Neural cell (in vitro differentiated cells): ENCODE measurements at regions not wholly inside any gene's neighbourhood (a gene's known extent, or its start where the extent isn't known, plus 50 kb on each side); places are given as distances from the start of the nearest gene placed in this dataset.

Experiments used
- H2AFZ ChIP-seq: fragments of 200-600, 300-800 bp; sonication (generic), shearing (Covaris generic); 2 replicates; pipeline ENCODE4 v1.6.0; 2014; ENCODE audit warnings: low read depth, mild to moderate bottlenecking, antibody characterized with exemption, low read length, moderate library complexity
- H3F3A ChIP-seq: fragments of 200-600 bp; shearing (Covaris generic); 2 replicates; pipeline ENCODE4 v1.6.1; 2016; ENCODE audit warnings: mild to moderate bottlenecking, moderate library complexity, mixed read lengths, antibody characterized with exemption, low read length; ENCODE audit not compliant: insufficient read depth, poor library complexity, severe bottlenecking
- H3K27ac ChIP-seq: fragments of 200-600, 300-800 bp; sonication (generic), shearing (Covaris generic); 2 replicates; pipeline ENCODE4 v1.5.1; 2014; ENCODE audit warnings: mild to moderate bottlenecking, low read length, moderate library complexity
- H3K27me3 ChIP-seq: fragments of 300-800, 200-600 bp; sonication (generic), shearing (Covaris generic); 2 replicates; pipeline ENCODE4 v1.6.0; 2014; ENCODE audit warnings: mild to moderate bottlenecking, low read depth, low read length, moderate library complexity; ENCODE audit not compliant: insufficient read depth
- H3K36me3 ChIP-seq: fragments of 300-800, 200-600 bp; sonication (generic), shearing (Covaris generic); 2 replicates; pipeline ENCODE4 v1.5.1; 2014; ENCODE audit warnings: mild to moderate bottlenecking, antibody characterized with exemption, low read length, moderate library complexity; ENCODE audit not compliant: insufficient read depth
- H3K4me2 ChIP-seq: fragments of 300-800, 200-600 bp; sonication (generic), shearing (Covaris generic); 2 replicates; pipeline ENCODE4 v1.6.0; 2014; ENCODE audit warnings: mild to moderate bottlenecking, low read length
- H3K4me3 ChIP-seq: fragments of 300-800, 200-600 bp; sonication (generic), shearing (Covaris generic); 2 replicates; pipeline ENCODE4 v1.5.1; 2014; ENCODE audit warnings: mild to moderate bottlenecking, low read length, moderate library complexity
- H3K79me2 ChIP-seq: fragments of 200-600 bp; shearing (Covaris generic); replicated peaks from 2 replicates; pipeline ENCODE4 v1.6.0; 2014; ENCODE audit warnings: mild to moderate bottlenecking, low read length, moderate library complexity; ENCODE audit not compliant: insufficient read depth
- H3K9ac ChIP-seq: fragments of 300-800, 200-600 bp; sonication (generic), shearing (Covaris generic); 2 replicates; pipeline ENCODE4 v1.6.1; 2016; ENCODE audit warnings: mild to moderate bottlenecking, low read length, mixed read lengths
- H3K9me2 ChIP-seq: fragments of 200-600 bp; shearing (Covaris generic); 2 replicates; pipeline ENCODE4 v1.6.1; 2016; ENCODE audit warnings: mild to moderate bottlenecking, low read length, mixed read lengths; ENCODE audit not compliant: insufficient read depth
- H3K9me3 ChIP-seq: fragments of 200-600, 300-800 bp; sonication (generic), shearing (Covaris generic); 2 replicates; pipeline ENCODE4 v1.6.1; 2016; ENCODE audit warnings: mild to moderate bottlenecking, mixed run types, low read length, moderate library complexity, mixed read lengths
- H4K20me1 ChIP-seq: fragments of 200-600 bp; shearing (Covaris generic); 2 replicates; pipeline ENCODE4 v1.6.1; 2016; ENCODE audit warnings: mild to moderate bottlenecking, mixed run types; ENCODE audit not compliant: insufficient read depth
- CTCF ChIP-seq: fragments of 450-650 bp; IDR thresholded peaks from 2 replicates; pipeline ENCODE4 v1.5.1; 2014; ENCODE audit warnings: antibody characterized with exemption, mild to moderate bottlenecking, moderate library complexity; ENCODE audit not compliant: poor library complexity, severe bottlenecking
- EP300 ChIP-seq: fragments of 450-650 bp; conservative IDR thresholded peaks from 2 replicates; pipeline ENCODE4 v1.6.1; 2014; ENCODE audit warnings: antibody characterized with exemption, mild to moderate bottlenecking, moderate library complexity; ENCODE audit not compliant: poor library complexity, severe bottlenecking
- EZH2 ChIP-seq: fragments of 200-600, 300-800 bp; shearing (Covaris generic), sonication (generic); IDR thresholded peaks from 2 replicates; pipeline ENCODE4 v1.6.1; 2014; ENCODE audit warnings: antibody characterized with exemption, low read length, borderline replicate concordance, mild to moderate bottlenecking; ENCODE audit not compliant: insufficient read depth, poor library complexity, severe bottlenecking
- MXI1 ChIP-seq: fragments of 450-650 bp; conservative IDR thresholded peaks from 2 replicates; pipeline ENCODE4 v1.6.1; 2014; ENCODE audit warnings: antibody characterized with exemption, mild to moderate bottlenecking; ENCODE audit not compliant: poor library complexity, severe bottlenecking
- POLR2AphosphoS5 ChIP-seq: IDR thresholded peaks from 2 replicates; pipeline ENCODE4 v1.6.1; 2012
- RAD21 ChIP-seq: fragments of 450-650 bp; conservative IDR thresholded peaks from 2 replicates; pipeline ENCODE4 v1.6.1; 2014; ENCODE audit warnings: antibody characterized with exemption, mild to moderate bottlenecking, moderate library complexity
- REST ChIP-seq: IDR thresholded peaks from 2 replicates; pipeline ENCODE4 v1.6.1; 2012; ENCODE audit warnings: borderline replicate concordance
- SMC3 ChIP-seq: fragments of 450-650 bp; conservative IDR thresholded peaks from 2 replicates; pipeline ENCODE4 v1.6.1; 2014; ENCODE audit warnings: antibody characterized with exemption, mild to moderate bottlenecking, moderate library complexity; ENCODE audit not compliant: poor library complexity
- TAF1 ChIP-seq: IDR thresholded peaks from 2 replicates; pipeline ENCODE4 v1.6.1; 2012; ENCODE audit warnings: low read depth

GRCh38 chrX:84907324-84907968 is 96.2 kb upstream of the APOOL start:
- Histone ChIP-seq H3K9me2 (no peaks in the 10 kb centered on the region), H3K9me3 (no peaks in the 10 kb centered on the region), H3F3A (no peaks in the 10 kb centered on the region), H3K27me3 (no peaks in the 10 kb centered on the region), H3K27ac (no peak overlapping the region), H3K4me2 (no peak overlapping the region), H3K79me2 (no peaks in the 10 kb centered on the region), H4K20me1 (no peaks in the 10 kb centered on the region), H3K36me3 (no peaks in the 10 kb centered on the region), H3K9ac (no peak overlapping the region), H3K4me3 (no peak overlapping the region), H2AFZ (no peak overlapping the region)
- TF ChIP-seq POLR2AphosphoS5 = no peak
- no peak for TF ChIP-seq EP300
- no peak for TF ChIP-seq MXI1
- TF ChIP-seq RAD21 = peak; percentile 23
- no peak for TF ChIP-seq TAF1
- TF ChIP-seq CTCF = peak; percentile 35
- no peak for TF ChIP-seq SMC3
- no peak for TF ChIP-seq REST
- TF ChIP-seq EZH2 = no peak

GRCh38 chrX:84909151-84909550 is 94.5 kb upstream of the APOOL start:
- Histone ChIP-seq H2AFZ (no peak overlapping the region), H3K4me3 (no peak overlapping the region), H3K4me2 (no peak overlapping the region), H3F3A (no peaks in the 10 kb centered on the region), H3K79me2 (no peaks in the 10 kb centered on the region), H3K9me2 (no peaks in the 10 kb centered on the region), H3K9ac (no peak overlapping the region), H3K27ac (no peak overlapping the region), H3K27me3 (no peaks in the 10 kb centered on the region), H4K20me1 (no peaks in the 10 kb centered on the region), H3K36me3 (no peaks in the 10 kb centered on the region), H3K9me3 (no peaks in the 10 kb centered on the region)
- TF ChIP-seq POLR2AphosphoS5 (no peak), MXI1 (no peak), EP300 (no peak), RAD21 (no peak), SMC3 (no peak), EZH2 (no peak), CTCF (no peak), REST (no peak), TAF1 (no peak)
